Endothelial cell of umbilical vein (primary cell): ENCODE measurements at regions not wholly inside any gene's neighbourhood (a gene's known extent, or its start where the extent isn't known, plus 50 kb on each side); places are given as distances from the start of the nearest gene placed in this dataset.

ENCODE experiments used
- CTCF ChIP-seq, 2 donors: IDR thresholded peaks; 1 replicate in 1 of 2; 2 replicates in 1 of 2; pipeline ENCODE4 v1.5.1; 2011; ENCODE audit warnings: low read length in 2 of 2, mild to moderate bottlenecking in 2 of 2, moderate library complexity in 2 of 2, control low read depth in 1 of 2, inconsistent platforms in 1 of 2, low read depth in 1 of 2; ENCODE audit not compliant: insufficient read depth in 1 of 2; ENCODE audit errors: extremely low read depth in 1 of 2
- FOS ChIP-seq: IDR thresholded peaks from 2 replicates; pipeline ENCODE4 v1.6.1; 2011; ENCODE audit warnings: mild to moderate bottlenecking, low read length, moderate library complexity, borderline replicate concordance; ENCODE audit not compliant: insufficient read depth

- TF ChIP-seq CTCF (IDR thresholded peaks at IDR 0.05; ENCODE audit: extremely low read depth in 1 of 2, insufficient read depth in 1 of 2, low read depth in 1 of 2, low read length in 2 of 2), result no peak
- no peak for TF ChIP-seq FOS
These were observed 1008.6 kb downstream of the TSN start for GRCh38 chr2:122764014-122764413.
